ENCODE measurements at regions not wholly inside any gene's neighbourhood (a gene's known extent, or its start where the extent isn't known, plus 50 kb on each side); places are given as distances from the start of the nearest gene placed in this dataset.

- TF ChIP-seq CTCF (IDR thresholded peaks at IDR 0.05; ENCODE audit: low read length) (no peak), EZH2 (IDR thresholded peaks at IDR 0.05; ENCODE audit: borderline replicate concordance, low read length) (no peak)
Measured at GRCh38 chr6:104629826-104630225, 229.9 kb downstream of the HACE1 start.

Measured in OCI-LY1 (cell line).